Fibroblast of gingiva (primary cell): ENCODE measurements at regions not wholly inside any gene's neighbourhood (a gene's known extent, or its start where the extent isn't known, plus 50 kb on each side); places are given as distances from the start of the nearest gene placed in this dataset.
A peak's percentile ranks its signal among the peaks of the same experiment; 100 is the strongest.
"Not testable (repeated sequence)": the region's sequence is repeated elsewhere in the genome, so short reads cannot be mapped to it uniquely, and the experiment has no call there.

Experiments used
- DNase-seq: peaks from one replicate; pipeline ENCODE4 v3.0.0-alpha.2; 2011; ENCODE audit warnings: low read depth

DNA sequence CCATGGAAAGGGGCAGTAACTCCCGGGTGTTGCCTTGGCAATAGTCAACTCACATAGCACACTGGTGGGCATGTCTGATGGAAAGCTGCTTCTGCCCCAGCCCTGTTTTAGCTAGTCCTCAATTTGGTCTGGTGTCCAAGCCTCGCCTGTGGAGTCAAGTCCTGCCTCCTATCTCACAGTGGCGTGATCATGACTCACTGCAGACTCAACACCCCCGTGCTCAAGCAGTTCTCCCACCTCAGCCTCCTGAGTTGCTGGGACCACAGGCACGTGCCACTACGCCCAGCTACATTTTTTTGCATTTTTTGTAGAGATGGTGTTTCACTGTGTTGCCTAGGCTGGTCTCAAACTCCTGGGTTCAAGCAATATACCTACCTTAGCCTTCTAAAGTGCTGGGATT, 218.9 kb upstream of the FRG2C start:
- not testable (repeated sequence) for DNase-seq

- not testable (repeated sequence) for DNase-seq
Measured at GRCh38 chr3:75446948-75447347, 217.2 kb upstream of the FRG2C start.

- peak; percentile 45 for DNase-seq
Measured at GRCh38 chr3:75453328-75453727, 210.8 kb upstream of the FRG2C start.

DNA sequence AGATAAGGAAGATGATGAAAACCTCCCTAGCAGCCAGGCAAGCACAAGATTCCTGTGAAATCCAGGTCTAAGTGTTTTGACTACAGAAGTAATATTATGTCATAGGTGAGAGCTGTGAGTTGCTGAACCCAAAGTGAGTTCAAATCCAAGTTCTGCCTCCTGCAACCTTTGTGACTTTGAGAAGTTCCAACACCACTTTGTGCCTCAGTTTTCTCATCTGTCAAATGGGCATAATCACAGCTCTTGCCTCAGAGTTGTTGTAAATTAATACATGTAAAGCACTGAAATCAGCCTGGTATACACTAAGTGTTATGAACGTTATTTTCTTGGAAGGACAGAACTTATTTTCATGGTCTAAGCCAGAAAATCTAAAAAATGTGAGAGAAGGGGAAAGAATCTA, 210.3 kb upstream of the FRG2C start:
- DNase-seq: not testable (repeated sequence)

DNA sequence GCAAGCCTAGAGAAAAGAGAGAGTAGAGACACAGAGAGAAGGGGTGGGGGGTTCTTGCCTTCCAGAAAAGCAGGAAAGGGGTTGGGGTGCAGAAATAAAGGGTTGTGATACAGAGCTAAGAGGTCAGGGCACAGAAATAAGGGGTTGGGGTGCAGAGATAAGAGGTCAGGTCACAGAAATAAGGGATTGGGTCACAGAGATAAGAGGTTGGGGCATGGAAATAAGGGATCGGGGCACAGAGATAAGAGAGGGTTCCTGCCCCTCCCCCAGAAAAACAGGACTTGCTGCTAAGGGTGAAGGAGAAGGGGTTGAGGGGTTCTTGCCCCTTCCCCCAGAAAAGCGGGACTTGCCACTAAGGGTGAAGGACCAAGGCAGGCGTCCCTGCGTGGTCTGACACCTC, 189.6 kb upstream of the FRG2C start:
- not testable (repeated sequence) for DNase-seq

- not testable (repeated sequence) for DNase-seq
Measured at GRCh38 chr3:75496600-75496999, 167.5 kb upstream of the FRG2C start.

DNA sequence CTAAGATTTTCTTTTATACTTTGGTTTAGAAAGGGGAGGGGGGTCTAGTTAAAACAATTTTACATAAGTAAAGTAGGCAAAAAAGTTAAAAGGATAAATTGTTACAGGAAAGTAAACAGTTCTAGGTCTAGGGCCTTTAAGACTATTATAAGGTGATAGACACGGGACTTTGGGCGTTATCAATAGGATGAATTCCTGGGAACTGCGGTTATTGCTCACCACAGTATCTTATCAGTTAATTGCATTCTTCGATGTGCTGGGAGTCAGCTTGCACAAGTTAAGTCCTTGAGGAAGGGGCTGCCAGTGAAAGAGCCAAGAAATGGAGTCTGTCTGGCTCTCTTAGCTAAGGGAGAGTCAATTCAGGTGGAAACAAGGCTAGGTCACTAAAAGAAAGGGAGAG, 163.8 kb upstream of the FRG2C start:
- not testable (repeated sequence) for DNase-seq

- not testable (repeated sequence) for DNase-seq
Measured at GRCh38 chr3:75502171-75502570, 162.0 kb upstream of the FRG2C start.

GRCh38 chr3:75502769-75503756, 161.1 kb upstream of the FRG2C start:
- not testable (repeated sequence) for DNase-seq

GRCh38 chr3:75506603-75507002, 157.5 kb upstream of the FRG2C start:
- no peak for DNase-seq

- not testable (repeated sequence) for DNase-seq
Measured at GRCh38 chr3:75507956-75508355, 156.2 kb upstream of the FRG2C start.

DNA sequence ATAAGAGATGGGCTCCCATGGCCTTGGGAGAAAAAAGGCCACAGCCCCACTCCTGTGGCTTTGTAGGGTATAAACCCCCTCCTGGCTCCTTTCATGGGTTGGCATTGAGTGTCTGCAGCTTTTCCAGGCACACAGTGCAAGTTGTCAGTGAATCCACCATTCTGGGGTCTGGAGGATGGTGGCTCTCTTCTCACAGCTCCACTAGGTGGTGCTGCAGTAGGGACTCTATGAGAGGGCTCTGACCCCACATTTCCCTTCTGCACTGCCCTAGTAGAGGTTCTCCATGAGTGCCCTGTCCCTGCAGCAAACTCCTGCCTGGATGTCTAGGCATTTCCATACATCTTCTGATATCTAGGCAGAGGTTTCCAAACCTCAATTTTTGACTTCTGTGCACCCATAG, 136.5 kb upstream of the FRG2C start:
- DNase-seq: not testable (repeated sequence)

DNA sequence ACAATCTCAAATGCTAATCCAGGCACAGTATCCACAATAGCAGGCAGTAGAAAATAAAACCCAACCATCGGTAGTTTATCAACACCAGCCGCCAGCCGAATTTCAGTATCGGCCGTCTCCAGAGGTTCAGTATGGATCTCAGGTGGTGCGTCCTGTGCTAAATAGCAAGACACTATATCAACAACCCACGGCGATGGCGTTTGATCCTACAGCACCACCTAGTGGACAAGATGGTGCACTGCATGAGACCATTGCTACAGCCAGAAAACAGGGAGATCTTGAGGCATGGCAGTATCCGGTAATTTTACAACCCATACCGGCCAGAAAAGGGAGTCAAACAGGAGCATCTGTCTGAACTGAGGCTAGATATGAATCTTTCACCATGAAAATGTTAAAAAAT, 112.0 kb upstream of the FRG2C start:
- DNase-seq: not testable (repeated sequence)

GRCh38 chr3:75564427-75564826, 99.7 kb upstream of the FRG2C start:
- not testable (repeated sequence) for DNase-seq

DNA sequence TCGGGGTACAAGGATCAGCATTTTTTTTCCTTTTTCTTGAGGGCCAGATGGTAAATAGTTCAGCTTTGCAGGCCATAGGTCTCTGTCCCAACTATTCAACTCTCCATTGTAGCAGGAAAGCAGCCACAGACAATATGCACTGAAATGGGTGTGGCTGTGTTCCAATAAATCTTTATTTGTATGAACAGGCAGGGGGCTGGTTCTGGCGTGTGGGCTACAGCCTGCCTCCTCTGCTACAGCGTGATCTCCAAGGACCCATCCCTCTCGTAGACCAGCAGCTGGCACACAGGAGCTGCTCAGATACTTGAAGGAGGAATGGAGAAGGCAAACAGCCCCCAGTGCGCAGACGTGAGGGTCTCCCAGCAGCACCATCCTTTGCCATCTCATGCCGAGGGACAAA, 91.8 kb upstream of the FRG2C start:
- DNase-seq: not testable (repeated sequence)

DNA sequence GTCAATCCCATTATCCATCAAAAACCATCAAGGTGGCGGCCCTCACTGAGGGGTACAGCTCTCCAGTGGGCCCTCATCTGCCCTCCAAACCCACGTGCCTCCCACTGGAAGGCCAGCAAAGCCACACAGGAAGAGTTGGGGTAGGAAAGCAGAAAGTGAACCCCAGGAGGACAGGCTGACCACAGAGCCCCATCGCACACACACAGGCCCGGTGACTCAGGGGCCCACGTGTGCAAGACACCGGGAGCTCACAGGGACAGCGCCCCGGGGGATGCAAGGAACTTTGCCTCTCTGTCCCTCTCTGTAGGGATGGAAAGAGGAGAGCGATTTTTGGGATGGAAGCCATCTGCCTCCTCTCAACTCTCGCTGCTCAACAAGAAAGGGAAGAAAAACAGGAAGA, 85.0 kb upstream of the FRG2C start:
- DNase-seq: not testable (repeated sequence)

DNA sequence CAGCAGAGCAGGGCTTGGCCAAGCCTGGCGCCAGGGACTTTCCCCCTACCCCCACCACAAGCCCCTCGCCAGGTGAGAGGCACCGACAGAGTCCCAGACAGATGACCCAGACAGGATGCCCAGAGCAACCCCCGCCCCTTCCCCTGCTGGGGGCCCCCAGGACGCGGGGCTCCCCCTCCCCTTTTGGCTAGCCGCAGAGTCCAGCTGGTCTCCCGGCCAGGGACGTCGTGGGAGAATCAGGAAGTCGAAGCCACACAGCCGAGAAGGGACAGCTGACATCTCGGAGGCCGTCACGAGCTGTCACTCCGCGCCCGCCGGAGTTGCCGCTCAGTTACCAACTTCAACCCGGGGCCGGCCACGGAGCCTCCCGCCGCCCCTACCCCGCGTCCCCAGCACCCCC, 84.6 kb upstream of the FRG2C start:
- DNase-seq: not testable (repeated sequence)

DNA sequence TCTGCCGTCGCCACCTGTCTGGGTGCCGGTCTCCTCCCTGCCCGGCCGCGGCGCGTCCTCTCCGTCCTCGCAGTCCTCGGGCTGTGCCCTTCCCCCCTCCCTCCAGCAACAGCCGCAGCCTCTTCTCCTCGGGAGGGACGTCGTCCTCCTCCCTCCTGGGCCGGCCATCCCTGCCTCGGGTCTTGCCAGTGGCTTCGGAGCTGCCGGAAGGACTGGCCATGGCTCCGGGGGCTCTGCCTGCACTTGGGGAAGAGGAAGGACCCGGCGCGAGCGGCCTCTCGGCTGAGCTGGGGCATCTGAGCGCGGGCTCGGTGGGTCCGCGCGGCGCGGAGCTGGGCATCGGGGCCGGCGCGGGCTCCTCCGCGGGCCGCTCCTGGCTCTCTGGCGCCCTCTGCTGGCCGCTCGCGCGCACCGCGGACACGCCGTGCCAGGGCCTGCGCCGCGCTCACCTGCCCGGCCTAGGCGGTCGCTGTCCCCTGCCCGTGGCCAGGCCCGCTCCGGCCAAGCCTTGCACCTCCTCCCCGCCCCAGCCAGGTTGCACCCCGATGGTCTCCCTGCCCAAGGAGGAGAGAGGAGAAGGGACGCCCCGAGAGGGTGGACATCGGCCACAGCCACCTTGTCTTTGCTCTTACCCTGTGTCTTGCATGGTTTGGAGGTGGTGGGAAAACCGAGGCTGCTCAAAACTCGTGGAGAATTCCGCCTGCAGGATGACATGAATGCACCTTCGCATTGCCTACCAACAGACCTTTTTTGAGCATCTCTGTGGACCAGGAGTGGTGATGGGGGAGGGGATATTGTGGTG, 83.9 kb upstream of the FRG2C start:
- not testable (repeated sequence) for DNase-seq

DNA sequence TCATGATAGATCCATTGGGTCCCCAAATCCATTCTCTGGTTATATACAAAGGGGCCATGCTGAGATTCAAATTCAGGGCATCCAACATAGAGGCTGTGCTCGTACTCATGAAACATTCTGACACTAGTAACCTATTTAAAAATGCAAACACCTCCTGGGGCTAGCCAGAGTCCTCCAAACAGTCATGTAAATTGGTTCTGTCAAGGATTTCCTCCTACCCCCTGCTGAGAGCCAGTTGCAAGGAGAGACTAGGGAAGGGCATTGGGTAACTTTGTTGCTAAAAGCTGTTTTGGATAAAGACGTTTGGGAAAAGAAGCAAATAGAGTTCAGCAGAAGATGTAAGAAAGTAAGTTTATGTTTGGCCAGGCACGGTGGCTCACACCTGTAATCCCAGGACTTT, 81.6 kb upstream of the FRG2C start:
- DNase-seq: not testable (repeated sequence)

- DNase-seq: not testable (repeated sequence)
Measured at GRCh38 chr3:75583116-75583515, 81.0 kb upstream of the FRG2C start.

DNA sequence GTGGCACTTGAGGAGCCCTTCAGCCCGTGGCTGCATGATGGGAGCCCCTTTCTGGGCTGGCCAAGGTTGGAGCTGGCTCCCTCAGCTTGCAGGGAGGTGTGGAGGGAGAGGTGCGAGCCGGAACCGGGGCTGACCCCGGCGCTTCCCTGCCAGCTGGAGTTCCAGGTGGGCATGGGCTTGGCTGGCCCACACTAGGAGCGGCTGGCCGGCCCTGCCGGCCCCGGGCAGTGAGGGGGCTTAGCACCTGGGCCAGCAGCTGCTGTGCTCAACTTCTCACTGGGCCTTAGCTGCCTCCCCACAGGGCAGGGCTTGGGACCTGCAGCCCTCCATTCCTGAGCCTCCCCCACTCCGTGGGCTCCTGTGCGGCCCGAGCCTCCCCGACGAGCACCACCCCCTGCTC, 76.4 kb upstream of the FRG2C start:
- not testable (repeated sequence) for DNase-seq

DNA sequence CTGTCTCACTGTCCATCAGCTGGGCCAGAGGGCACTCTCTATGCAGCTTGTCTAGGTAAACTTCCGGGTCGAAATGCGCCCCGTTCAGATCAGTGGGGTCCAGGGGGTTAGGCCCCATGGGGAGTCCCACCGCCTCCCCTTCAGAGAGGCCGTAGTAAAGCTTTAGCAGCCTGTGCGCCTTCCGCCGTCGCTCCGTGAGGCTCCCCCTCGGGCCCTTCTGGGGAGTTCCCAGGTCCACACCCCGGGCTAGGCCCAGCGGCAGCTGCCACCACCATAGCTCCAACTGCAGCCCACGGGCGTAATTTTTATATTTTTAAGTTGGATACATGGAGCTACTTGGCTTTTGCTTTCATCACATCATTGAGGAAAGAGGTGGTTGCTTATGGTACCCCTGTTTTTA, 73.7 kb upstream of the FRG2C start:
- not testable (repeated sequence) for DNase-seq
